ENCODE measurements at regions not wholly inside any gene's neighbourhood (a gene's known extent, or its start where the extent isn't known, plus 50 kb on each side); places are given as distances from the start of the nearest gene placed in this dataset.

- H3K27ac Mint-ChIP-seq = no peak overlapping the region
- no peaks in the 10 kb centered on the region for H3K36me3 Mint-ChIP-seq
- DNase-seq (ENCODE audit: extremely low spot score, unreplicated experiment) = no peak
- H3K9me3 Mint-ChIP-seq = no peaks in the 10 kb centered on the region
- no peak overlapping the region for H3K4me3 Mint-ChIP-seq
- H3K27me3 Mint-ChIP-seq = peaks cover 60% of the 10 kb centered on the region
- TF ChIP-seq CTCF (conservative IDR thresholded peaks at IDR 0.05) = no peak
- H3K4me1 Mint-ChIP-seq (ENCODE audit: unreplicated experiment) = peaks cover 43% of the 10 kb centered on the region
These were observed 62.5 kb upstream of the TLE3 start for GRCh38 chr15:70160267-70160666.

GRCh38 chr15:70159713-70160009 is 61.9 kb upstream of the TLE3 start:
- Mint-ChIP-seq H3K9me3 (no peaks in the 10 kb centered on the region), H3K27me3 (peaks cover 64% of the 10 kb centered on the region), H3K4me1 (ENCODE audit: unreplicated experiment) (peaks cover 43% of the 10 kb centered on the region), H3K4me3 (no peak overlapping the region), H3K27ac (no peak overlapping the region), H3K36me3 (no peaks in the 10 kb centered on the region)
- DNase-seq (ENCODE audit: extremely low spot score, unreplicated experiment) = no peak
- TF ChIP-seq CTCF (conservative IDR thresholded peaks at IDR 0.05) = no peak

- no peak overlapping the region for H3K4me3 Mint-ChIP-seq
- peaks cover 69% of the 10 kb centered on the region for H3K27me3 Mint-ChIP-seq
- no peaks in the 10 kb centered on the region for H3K9me3 Mint-ChIP-seq
- H3K36me3 Mint-ChIP-seq = no peaks in the 10 kb centered on the region
- no peak for DNase-seq (ENCODE audit: extremely low spot score, unreplicated experiment)
- TF ChIP-seq CTCF (conservative IDR thresholded peaks at IDR 0.05) = no peak
- no peak overlapping the region for H3K27ac Mint-ChIP-seq
- H3K4me1 Mint-ChIP-seq (ENCODE audit: unreplicated experiment) = peaks cover 48% of the 10 kb centered on the region
These were observed 61.4 kb upstream of the TLE3 start for GRCh38 chr15:70159001-70159712.

- Mint-ChIP-seq H3K4me3 (no peak overlapping the region), H3K9me3 (no peaks in the 10 kb centered on the region), H3K27me3 (peaks cover 73% of the 10 kb centered on the region), H3K36me3 (no peaks in the 10 kb centered on the region), H3K4me1 (ENCODE audit: unreplicated experiment) (peaks cover 53% of the 10 kb centered on the region), H3K27ac (no peak overlapping the region)
- no peak for TF ChIP-seq CTCF (conservative IDR thresholded peaks at IDR 0.05)
- DNase-seq (ENCODE audit: extremely low spot score, unreplicated experiment) = no peak
These were observed 60.7 kb upstream of the TLE3 start for GRCh38 chr15:70158309-70159000.

- Mint-ChIP-seq H3K27me3 (peaks cover 71% of the 10 kb centered on the region), H3K27ac (no peak overlapping the region), H3K4me1 (ENCODE audit: unreplicated experiment) (peaks cover 56% of the 10 kb centered on the region), H3K4me3 (no peak overlapping the region), H3K36me3 (no peaks in the 10 kb centered on the region), H3K9me3 (no peaks in the 10 kb centered on the region)
- DNase-seq (ENCODE audit: extremely low spot score, unreplicated experiment) = no peak
- no peak for TF ChIP-seq CTCF (conservative IDR thresholded peaks at IDR 0.05)
These were observed 59.1 kb upstream of the TLE3 start for GRCh38 chr15:70156671-70157271.
